Mesenchymal stem cell (in vitro differentiated cells and primary cell): ENCODE measurements at regions not wholly inside any gene's neighbourhood (a gene's known extent, or its start where the extent isn't known, plus 50 kb on each side); places are given as distances from the start of the nearest gene placed in this dataset.
"Not testable (repeated sequence)": the region's sequence is repeated elsewhere in the genome, so short reads cannot be mapped to it uniquely, and the experiment has no call there.

Experiments used
- DNase-seq: peaks from one replicate; pipeline ENCODE4 v3.0.0-alpha.2; 2013
- H2AFZ ChIP-seq: one replicate; pipeline ENCODE4 v1.6.1; 2013; ENCODE audit warnings: low read depth, mild to moderate bottlenecking, control low read depth, inconsistent platforms, low read length, moderate library complexity
- H2AK5ac ChIP-seq: 2 replicates; pipeline ENCODE4 v1.6.1; 2013; ENCODE audit warnings: low read length, moderate library complexity, mild to moderate bottlenecking, inconsistent platforms; ENCODE audit not compliant: severe bottlenecking
- H2BK120ac ChIP-seq: one replicate; pipeline ENCODE4 v1.6.1; 2013; ENCODE audit warnings: low read depth, mild to moderate bottlenecking, inconsistent platforms, low read length, moderate library complexity
- H2BK12ac ChIP-seq, 2 experiments: one replicate each; pipeline ENCODE4 v1.6.1; 2013; ENCODE audit warnings: inconsistent platforms in 2 of 2, low read length in 2 of 2, mild to moderate bottlenecking in 2 of 2, moderate library complexity in 2 of 2, control low read depth in 1 of 2
- H2BK15ac ChIP-seq: one replicate; pipeline ENCODE4 v1.6.1; 2013; ENCODE audit warnings: mild to moderate bottlenecking, low read depth, inconsistent platforms; ENCODE audit not compliant: poor library complexity, severe bottlenecking
- H2BK5ac ChIP-seq: 2 replicates; pipeline ENCODE4 v1.6.1; 2013; ENCODE audit warnings: low read depth, mild to moderate bottlenecking, low read length, control low read depth, inconsistent platforms; ENCODE audit not compliant: poor library complexity, severe bottlenecking
- H3K14ac ChIP-seq, 2 experiments: one replicate each; pipeline ENCODE4 v1.6.1; 2013; ENCODE audit warnings: inconsistent platforms in 2 of 2, low read length in 2 of 2, control low read depth in 1 of 2, mild to moderate bottlenecking in 1 of 2, moderate library complexity in 1 of 2
- H3K18ac ChIP-seq, 2 experiments: one replicate each; pipeline ENCODE4 v1.6.1; 2013; ENCODE audit warnings: inconsistent platforms in 2 of 2, low read length in 2 of 2, control low read depth in 1 of 2, low read depth in 1 of 2, mild to moderate bottlenecking in 1 of 2
- H3K23ac ChIP-seq, 2 experiments: one replicate each; pipeline ENCODE4 v1.6.1; 2013; ENCODE audit warnings: inconsistent platforms in 2 of 2, low read length in 2 of 2, mild to moderate bottlenecking in 2 of 2, moderate library complexity in 2 of 2, control low read depth in 1 of 2
- H3K27ac ChIP-seq: 2 replicates; pipeline ENCODE4 v1.5.1; 2013; ENCODE audit warnings: mild to moderate bottlenecking, moderate library complexity, low read length, control low read depth, inconsistent platforms; ENCODE audit not compliant: poor library complexity, severe bottlenecking
- H3K27me3 ChIP-seq, 2 experiments: 2 replicates each; pipeline versions ENCODE4 v1.6.1 to v1.7.0; 2013; ENCODE audit warnings: low read length in 2 of 2, mild to moderate bottlenecking in 2 of 2, moderate library complexity in 2 of 2, control low read depth in 1 of 2, inconsistent platforms in 1 of 2; ENCODE audit not compliant: control insufficient read depth in 1 of 2, insufficient read depth in 1 of 2
- H3K36me3 ChIP-seq, 2 experiments: 2 replicates each; pipeline versions ENCODE4 v1.6.1 to v1.7.0; 2013; ENCODE audit warnings: low read length in 2 of 2, control low read depth in 1 of 2, inconsistent platforms in 1 of 2, low read depth in 1 of 2, mild to moderate bottlenecking in 1 of 2; ENCODE audit not compliant: insufficient read depth in 2 of 2, control insufficient read depth in 1 of 2
- H3K4ac ChIP-seq, 2 experiments: one replicate each; pipeline ENCODE4 v1.6.1; 2013; ENCODE audit warnings: inconsistent platforms in 2 of 2, low read length in 2 of 2, mild to moderate bottlenecking in 2 of 2, moderate library complexity in 2 of 2, control low read depth in 1 of 2, low read depth in 1 of 2
- H3K4me1 ChIP-seq: 2 replicates; pipeline ENCODE4 v1.6.1; 2013; ENCODE audit warnings: low read depth, low read length, control low read depth; ENCODE audit not compliant: control insufficient read depth, insufficient read depth
- H3K4me2 ChIP-seq: 2 replicates; pipeline ENCODE4 v1.6.1; 2013; ENCODE audit warnings: low read length, mild to moderate bottlenecking, inconsistent platforms; ENCODE audit not compliant: poor library complexity, severe bottlenecking
- H3K4me3 ChIP-seq, 2 experiments: 2 replicates each; pipeline versions ENCODE4 v1.5.1 to v1.7.0; 2013; ENCODE audit warnings: low read length in 2 of 2, mild to moderate bottlenecking in 2 of 2, control low read depth in 1 of 2, low read depth in 1 of 2; ENCODE audit not compliant: insufficient read depth in 1 of 2
- H3K79me1 ChIP-seq: replicated peaks from 2 replicates; pipeline ENCODE4 v1.6.1; 2013; ENCODE audit warnings: mild to moderate bottlenecking, control low read depth, low read length, inconsistent platforms; ENCODE audit not compliant: poor library complexity, severe bottlenecking
- H3K9ac ChIP-seq: 2 replicates; pipeline ENCODE4 v1.7.0; 2013; ENCODE audit warnings: mild to moderate bottlenecking, low read length, moderate library complexity
- H3K9me3 ChIP-seq: 2 replicates; pipeline ENCODE4 v1.7.0; 2013; ENCODE audit warnings: mild to moderate bottlenecking, low read length; ENCODE audit not compliant: control insufficient read depth
- H4K8ac ChIP-seq: one replicate; pipeline ENCODE4 v1.6.1; 2013; ENCODE audit warnings: inconsistent platforms, mild to moderate bottlenecking, low read length, moderate library complexity
- H4K91ac ChIP-seq: one replicate; pipeline ENCODE4 v1.6.1; 2013; ENCODE audit warnings: mild to moderate bottlenecking, low read length, inconsistent platforms
- WGBS: methylation state at CpG from one replicate; pipeline ENCODE4 v1.1.7; 2013; ENCODE audit warnings: mixed read lengths; 5-methylcytosine and 5-hydroxymethylcytosine counted together

DNA sequence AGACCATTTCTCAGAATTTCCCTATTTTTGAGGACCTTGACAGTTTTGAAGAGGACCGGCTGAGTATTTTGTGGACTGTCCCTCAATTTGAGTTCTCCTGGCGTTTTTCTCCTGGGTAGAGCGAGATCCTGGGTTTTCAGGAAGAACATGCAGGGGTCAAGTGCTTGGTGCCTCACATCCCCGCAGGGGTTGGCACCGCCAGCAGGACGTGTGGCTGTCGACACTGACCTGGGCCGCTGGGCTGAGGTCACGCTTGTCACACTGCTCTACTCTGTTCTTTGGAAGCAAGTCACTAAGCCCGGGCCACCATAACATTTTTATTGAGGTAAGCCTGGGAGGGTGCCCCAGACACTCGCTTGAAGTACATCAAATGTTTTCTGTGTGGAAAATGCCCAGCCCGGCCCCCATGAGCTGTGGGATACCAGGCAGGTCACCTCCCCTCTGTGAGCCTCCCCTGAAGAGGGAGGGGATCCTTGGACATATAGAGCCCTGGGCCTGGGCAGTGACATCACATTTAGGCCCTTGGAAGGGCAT is 112.0 kb downstream of the NPIPB11 start:
- not testable (repeated sequence) for H2BK15ac ChIP-seq, H3K23ac ChIP-seq, H3K4me3 ChIP-seq, H3K27ac ChIP-seq, H3K14ac ChIP-seq, DNase-seq, H3K9ac ChIP-seq, H3K9me3 ChIP-seq, H2BK5ac ChIP-seq, H3K27me3 ChIP-seq, H2BK120ac ChIP-seq, H4K91ac ChIP-seq, H2AFZ ChIP-seq, H3K4ac ChIP-seq, H3K79me1 ChIP-seq, H3K4me2 ChIP-seq, H4K8ac ChIP-seq, H2AK5ac ChIP-seq, H3K36me3 ChIP-seq, H2BK12ac ChIP-seq
- WGBS = 93% methylated on average over 12 of the region's 12 CpGs
- Histone ChIP-seq H3K4me1 (peaks cover 29% of the 10 kb centered on the region), H3K18ac (peak overlapping the region in 1 of 2 experiments; percentile 23)

DNA sequence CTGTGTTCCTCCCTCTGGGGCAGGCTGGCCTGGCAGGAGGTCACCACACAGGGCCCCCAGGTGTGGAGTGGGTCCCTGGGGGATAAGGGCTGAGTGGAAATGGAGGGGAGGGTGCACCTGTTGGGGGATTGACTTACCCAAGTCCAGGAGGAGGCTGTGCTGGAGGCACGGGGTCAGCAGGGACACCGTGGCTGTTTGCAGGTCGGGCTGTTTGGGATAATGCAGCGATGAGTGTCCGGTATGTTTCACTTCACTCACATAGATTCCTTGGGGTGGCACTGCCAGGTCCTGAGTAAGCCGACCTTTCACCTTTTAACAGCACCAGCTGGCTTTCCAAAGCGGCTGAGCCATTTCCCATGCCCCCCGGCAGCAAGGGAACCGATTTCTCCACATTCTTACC is 113.0 kb downstream of the NPIPB11 start:
- H3K4me2 ChIP-seq, H2AK5ac ChIP-seq, H3K36me3 ChIP-seq, H2BK120ac ChIP-seq, H2BK5ac ChIP-seq, H3K79me1 ChIP-seq, H3K9me3 ChIP-seq, H3K9ac ChIP-seq, H2BK15ac ChIP-seq, H3K4ac ChIP-seq, H3K4me3 ChIP-seq, H4K8ac ChIP-seq, H2BK12ac ChIP-seq, DNase-seq, H3K23ac ChIP-seq, H4K91ac ChIP-seq, H2AFZ ChIP-seq, H3K27ac ChIP-seq, H3K18ac ChIP-seq, H3K14ac ChIP-seq, H3K27me3 ChIP-seq: not testable (repeated sequence)
- WGBS = 82% methylated on average over 4 of the region's 9 CpGs
- peaks cover 37% of the 10 kb centered on the region for H3K4me1 ChIP-seq

GRCh38 chr16:29292952-29293471 is 113.5 kb downstream of the NPIPB11 start:
- H3K79me1 ChIP-seq, H3K4me2 ChIP-seq, H3K9ac ChIP-seq, H3K27me3 ChIP-seq, H3K9me3 ChIP-seq, H3K4ac ChIP-seq, H3K27ac ChIP-seq, DNase-seq, H4K8ac ChIP-seq, H2BK120ac ChIP-seq, H2AFZ ChIP-seq, H3K4me3 ChIP-seq, H3K36me3 ChIP-seq, H4K91ac ChIP-seq, H3K23ac ChIP-seq: not testable (repeated sequence)
- peaks cover 37% of the 10 kb centered on the region for H3K4me1 ChIP-seq
- peak overlapping the region; percentile 19 for H2BK5ac ChIP-seq
- 93% methylated on average over 22 of the region's 24 CpGs for WGBS
- peak overlapping the region; percentile 73 for H2AK5ac ChIP-seq
- H3K18ac ChIP-seq = peak overlapping the region in 1 of 2 experiments; percentile 23
- H2BK15ac ChIP-seq = peak overlapping the region; percentile 52
- peak overlapping the region in 1 of 2 experiments; percentile 84 for H2BK12ac ChIP-seq
- H3K14ac ChIP-seq = peak overlapping the region in 1 of 2 experiments; percentile 91

- not testable (repeated sequence) for H3K36me3 ChIP-seq, H3K23ac ChIP-seq, H3K9me3 ChIP-seq, H3K79me1 ChIP-seq, H2BK5ac ChIP-seq, H3K4me3 ChIP-seq, H3K27me3 ChIP-seq, H3K27ac ChIP-seq, DNase-seq, H2AFZ ChIP-seq
- Histone ChIP-seq H2BK12ac (peak overlapping the region; percentile 87 to 93), H3K4me1 (peaks cover 42% of the 10 kb centered on the region), H2AK5ac (peak overlapping the region; percentile 99), H3K9ac (peak overlapping the region; percentile 53), H3K4me2 (peak overlapping the region; percentile 37), H2BK120ac (peak overlapping the region; percentile 89), H2BK15ac (peak overlapping the region; percentile 90), H4K8ac (peak overlapping the region; percentile 98), H3K14ac (peak overlapping the region in 1 of 2 experiments; percentile 85), H3K4ac (peak overlapping the region; percentile 45 to 51), H4K91ac (peak overlapping the region; percentile 99), H3K18ac (peak overlapping the region; percentile 76 to 96)
- WGBS = 68% methylated on average over 20 of the region's 30 CpGs
Measured at GRCh38 chr16:29291329-29292271, 114.9 kb downstream of the NPIPB11 start.
